K562 (cell line): ENCODE measurements at regions not wholly inside any gene's neighbourhood (a gene's known extent, or its start where the extent isn't known, plus 50 kb on each side); places are given as distances from the start of the nearest gene placed in this dataset.

ENCODE experiments used
- COPS2 ChIP-seq: fragments of 450-650 bp; conservative IDR thresholded peaks from 2 replicates; pipeline ENCODE4 v1.6.1; 2016; ENCODE audit warnings: mild to moderate bottlenecking, moderate library complexity
- CXXC5 ChIP-seq: fragments of 250-450 bp; sonication (Bioruptor Pico); IDR thresholded peaks from 2 replicates; pipeline ENCODE4 v1.8.0; 2022; ENCODE audit warnings: inconsistent platforms, mild to moderate bottlenecking, moderate library complexity
- ERF ChIP-seq: fragments of 450-650 bp; formaldehyde crosslinking; IDR thresholded peaks from 2 replicates; pipeline ENCODE4 v1.4.0; 2020; ENCODE audit warnings: mild to moderate bottlenecking, mixed read lengths
- ESRRB ChIP-seq: fragments of 250-450 bp; sonication (Bioruptor Pico); IDR thresholded peaks from 2 replicates; pipeline ENCODE4 v1.5.0; 2020; ENCODE audit warnings: mild to moderate bottlenecking, moderate library complexity, borderline replicate concordance
- GTF3C2 ChIP-seq: IDR thresholded peaks from 3 replicates; pipeline ENCODE4 v1.6.1; 2011; ENCODE audit warnings: borderline replicate concordance, mild to moderate bottlenecking, moderate library complexity; ENCODE audit not compliant: insufficient read length; ENCODE audit errors: extremely low read depth
- JUNB ChIP-seq: fragments of 450-650 bp; formaldehyde crosslinking; conservative IDR thresholded peaks from 2 replicates; pipeline ENCODE4 v1.4.0; 2020; ENCODE audit warnings: mild to moderate bottlenecking
- POLR2A ChIP-seq: fragments of 450-650 bp; conservative IDR thresholded peaks from 2 replicates; pipeline ENCODE4 v1.6.1; 2016
- POLR2B ChIP-seq: fragments of 450-650 bp; IDR thresholded peaks from 2 replicates; pipeline ENCODE4 v1.6.1; 2018; ENCODE audit warnings: low read depth; ENCODE audit not compliant: partially characterized antibody
- RHOXF2B ChIP-seq: fragments of 250-450 bp; sonication (Bioruptor Pico); conservative IDR thresholded peaks from 2 replicates; pipeline ENCODE4 v1.5.1; 2021
- STAT6 ChIP-seq: sonication (generic); formaldehyde crosslinking; IDR thresholded peaks from 2 replicates; pipeline ENCODE4 v1.8.1; 2023; ENCODE audit warnings: mild to moderate bottlenecking, missing genetic modification reagents
- ZNF23 ChIP-seq: fragments of 250-450 bp; sonication (Bioruptor Pico); IDR thresholded peaks from 2 replicates; pipeline ENCODE4 v1.4.0; 2020; ENCODE audit warnings: mild to moderate bottlenecking
- ZNF77 ChIP-seq: fragments of 250-450 bp; sonication (Bioruptor Pico); IDR thresholded peaks from 2 replicates; pipeline ENCODE4 v1.5.0; 2020
- TF ChIP-seq, protein P1 (sequence below), 2 experiments: IDR thresholded peaks; 2 replicates each; pipeline ENCODE4 v1.6.1; 2012; ENCODE audit warnings: improper control_type of control experiment in 2 of 2, low read depth in 2 of 2, low read length in 2 of 2, borderline replicate concordance in 1 of 2

DNA sequence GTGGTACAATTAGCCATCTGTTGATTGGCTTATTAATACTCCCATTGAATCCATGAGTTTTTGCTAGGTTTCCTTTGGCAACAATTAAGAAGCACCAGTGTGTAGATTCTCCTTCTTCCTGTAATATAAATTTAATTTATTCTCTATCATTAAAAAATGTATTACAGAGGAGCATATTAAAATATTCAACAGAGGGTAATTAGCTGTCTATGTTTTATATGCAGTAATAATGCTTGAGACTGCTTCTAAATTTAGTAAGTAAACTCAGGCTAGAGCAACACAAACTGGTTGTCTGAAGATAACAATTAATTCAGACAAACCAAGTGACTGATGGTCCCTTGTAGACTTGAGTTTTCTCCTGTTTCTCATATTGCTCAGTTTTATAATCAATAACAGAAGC is 192.4 kb downstream of the FAT4 start (continued):
- no peak for TF ChIP-seq STAT6 (CRISPR knock-in tag)
- TF ChIP-seq GTF3C2, result no peak
- TF ChIP-seq ZNF23 (CRISPR knock-in tag), result no peak
- TF ChIP-seq ERF (CRISPR knock-in tag), result no peak
- no peak for TF ChIP-seq JUNB (CRISPR knock-in tag)
- TF ChIP-seq POLR2B, result no peak
- TF ChIP-seq COPS2, result no peak
- no peak for TF ChIP-seq ZNF77 (CRISPR knock-in tag)
- no peak for TF ChIP-seq RHOXF2B (CRISPR knock-in tag)
- TF ChIP-seq CXXC5, result no peak
- TF ChIP-seq, protein P1, sequence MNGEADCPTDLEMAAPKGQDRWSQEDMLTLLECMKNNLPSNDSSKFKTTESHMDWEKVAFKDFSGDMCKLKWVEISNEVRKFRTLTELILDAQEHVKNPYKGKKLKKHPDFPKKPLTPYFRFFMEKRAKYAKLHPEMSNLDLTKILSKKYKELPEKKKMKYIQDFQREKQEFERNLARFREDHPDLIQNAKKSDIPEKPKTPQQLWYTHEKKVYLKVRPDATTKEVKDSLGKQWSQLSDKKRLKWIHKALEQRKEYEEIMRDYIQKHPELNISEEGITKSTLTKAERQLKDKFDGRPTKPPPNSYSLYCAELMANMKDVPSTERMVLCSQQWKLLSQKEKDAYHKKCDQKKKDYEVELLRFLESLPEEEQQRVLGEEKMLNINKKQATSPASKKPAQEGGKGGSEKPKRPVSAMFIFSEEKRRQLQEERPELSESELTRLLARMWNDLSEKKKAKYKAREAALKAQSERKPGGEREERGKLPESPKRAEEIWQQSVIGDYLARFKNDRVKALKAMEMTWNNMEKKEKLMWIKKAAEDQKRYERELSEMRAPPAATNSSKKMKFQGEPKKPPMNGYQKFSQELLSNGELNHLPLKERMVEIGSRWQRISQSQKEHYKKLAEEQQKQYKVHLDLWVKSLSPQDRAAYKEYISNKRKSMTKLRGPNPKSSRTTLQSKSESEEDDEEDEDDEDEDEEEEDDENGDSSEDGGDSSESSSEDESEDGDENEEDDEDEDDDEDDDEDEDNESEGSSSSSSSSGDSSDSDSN (IDR thresholded peaks at IDR 0.05; ENCODE audit: borderline replicate concordance in 1 of 2, low read depth in 2 of 2, low read length in 2 of 2), result no peak
- no peak for TF ChIP-seq POLR2A
- TF ChIP-seq ESRRB, result no peak
